ENCODE measurements at regions not wholly inside any gene's neighbourhood (a gene's known extent, or its start where the extent isn't known, plus 50 kb on each side); places are given as distances from the start of the nearest gene placed in this dataset.

GRCh38 chr10:91567815-91568214, 65.1 kb downstream of the PPP1R3C start:
- no peak overlapping the region for H3K27ac ChIP-seq (ENCODE audit: control insufficient read depth, insufficient read depth)
- ChIA-PET CTCF (no interaction called here), POLR2A (no interaction called here), RAD21 (ENCODE audit: unreplicated experiment) (no interaction called here), SMC1A (ENCODE audit: uncharacterized antibody, unreplicated experiment) (interaction anchor here (1.2 kb wide), 1 partner anchor 43 kb away, joined by 3 read pairs; no protein-coding TSS in a partner anchor)
- FAIRE-seq: no peak
- DNase-seq (ENCODE audit: low read depth, low spot score): no peak
- H3K79me2 ChIP-seq (ENCODE audit: control insufficient read depth, insufficient read depth, low read length): no peaks in the 10 kb centered on the region
- H3K36me3 ChIP-seq (ENCODE audit: control insufficient read depth in 2 of 2, insufficient read depth in 2 of 2, low read length in 1 of 2): no peaks in the 10 kb centered on the region
- no peak overlapping the region for H3K4me3 ChIP-seq
- in situ Hi-C loops (cut with MboI) (no loop called here), intact Hi-C loops (cut with micrococcal nuclease; ENCODE audit: unreplicated experiment) (no loop called here)
- no peak overlapping the region for H3K9ac ChIP-seq (ENCODE audit: control insufficient read depth, insufficient read depth, low read length)
- no peaks in the 10 kb centered on the region for H4K20me1 ChIP-seq (ENCODE audit: control insufficient read depth, insufficient read depth)
- H2AFZ ChIP-seq (ENCODE audit: control insufficient read depth, low read depth, low read length): no peak overlapping the region
- BruUV-seq (replicated peaks): no TSS peak
- no peaks in the 10 kb centered on the region; the same call in 2 of the 3 replicates for H3K9me3 ChIP-seq (replicated peaks; ENCODE audit: control insufficient read depth, insufficient read depth, low read length)
- TF ChIP-seq BMI1 (IDR thresholded peaks at IDR 0.05; ENCODE audit: borderline replicate concordance) (no peak), NR2C1 (IDR thresholded peaks at IDR 0.05) (no peak), ZBTB4 (CRISPR knock-in tag; IDR thresholded peaks at IDR 0.05) (no peak)
- no peaks in the 10 kb centered on the region for H3K4me1 ChIP-seq (ENCODE audit: control insufficient read depth, insufficient read depth, low read length)
- H3K4me2 ChIP-seq (ENCODE audit: control insufficient read depth, insufficient read depth): no peak overlapping the region
- H3K27me3 ChIP-seq (replicated peaks in 1 of 2; ENCODE audit: control insufficient read depth in 2 of 2, insufficient read depth in 2 of 2, low read length in 1 of 2): no peaks in the 10 kb centered on the region
- 32% methylated on average over 3 of the region's 3 CpGs for WGBS (ENCODE audit: insufficient coverage, insufficient replicate concordance, low lambda C conversion rate, missing lambda C conversion rate)
- peak; percentile 44; the same call in 2 of the 3 replicates for ATAC-seq

GRCh38 chr10:91566115-91566514, 66.8 kb downstream of the PPP1R3C start:
- no peak overlapping the region for H3K9ac ChIP-seq (ENCODE audit: control insufficient read depth, insufficient read depth, low read length)
- ATAC-seq (no peak), FAIRE-seq (no peak), DNase-seq (ENCODE audit: low read depth, low spot score) (no peak)
- no peaks in the 10 kb centered on the region for H4K20me1 ChIP-seq (ENCODE audit: control insufficient read depth, insufficient read depth)
- H3K79me2 ChIP-seq (ENCODE audit: control insufficient read depth, insufficient read depth, low read length): no peaks in the 10 kb centered on the region
- ChIA-PET POLR2A (no interaction called here), RAD21 (ENCODE audit: unreplicated experiment) (no interaction called here), SMC1A (ENCODE audit: uncharacterized antibody, unreplicated experiment) (interaction anchor here (1.8 kb wide), 1 partner anchor 14 kb away, joined by 4 read pairs; no protein-coding TSS in a partner anchor), CTCF (no interaction called here)
- H3K27me3 ChIP-seq (replicated peaks in 1 of 2; ENCODE audit: control insufficient read depth in 2 of 2, insufficient read depth in 2 of 2, low read length in 1 of 2): no peaks in the 10 kb centered on the region
- H3K36me3 ChIP-seq (ENCODE audit: control insufficient read depth in 2 of 2, insufficient read depth in 2 of 2, low read length in 1 of 2): no peaks in the 10 kb centered on the region
- H3K9me3 ChIP-seq (replicated peaks; ENCODE audit: control insufficient read depth, insufficient read depth, low read length): no peaks in the 10 kb centered on the region; the same call in 2 of the 3 replicates
- no TSS peak for BruUV-seq (replicated peaks)
- WGBS (ENCODE audit: insufficient coverage, insufficient replicate concordance, low lambda C conversion rate, missing lambda C conversion rate): 33% methylated on average over 3 of the region's 3 CpGs
- in situ Hi-C loops (cut with MboI) (no loop called here), intact Hi-C loops (cut with micrococcal nuclease; ENCODE audit: unreplicated experiment) (no loop called here)
- H2AFZ ChIP-seq (ENCODE audit: control insufficient read depth, low read depth, low read length): no peak overlapping the region
- H3K27ac ChIP-seq (ENCODE audit: control insufficient read depth, insufficient read depth): no peak overlapping the region
- no peak overlapping the region for H3K4me3 ChIP-seq
- no peak overlapping the region for H3K4me2 ChIP-seq (ENCODE audit: control insufficient read depth, insufficient read depth)
- no peaks in the 10 kb centered on the region for H3K4me1 ChIP-seq (ENCODE audit: control insufficient read depth, insufficient read depth, low read length)
- no peak for TF ChIP-seq HCFC1 (IDR thresholded peaks at IDR 0.05; ENCODE audit: low read length)
- TF ChIP-seq TAF1 (IDR thresholded peaks at IDR 0.05; ENCODE audit: borderline replicate concordance, low read depth, low read length): no peak
- TF ChIP-seq NBN (IDR thresholded peaks at IDR 0.05): no peak
- TF ChIP-seq E4F1 (IDR thresholded peaks at IDR 0.05; ENCODE audit: borderline replicate concordance, partially characterized antibody): no peak
- no peak for TF ChIP-seq SREBF2 (IDR thresholded peaks at IDR 0.05; ENCODE audit: low read length)
- no peak for TF ChIP-seq BHLHE40 (IDR thresholded peaks at IDR 0.05; ENCODE audit: borderline replicate concordance in 1 of 2, low read depth in 2 of 2, low read length in 1 of 2)
- TF ChIP-seq RAD51 (IDR thresholded peaks at IDR 0.05): no peak
- no peak for TF ChIP-seq NR2C2 (IDR thresholded peaks at IDR 0.05; ENCODE audit: borderline replicate concordance, control insufficient read depth, insufficient read length, low read depth)
- TF ChIP-seq FOXK2 (IDR thresholded peaks at IDR 0.05): no peak
